Panc1 (cell line): ENCODE measurements at regions not wholly inside any gene's neighbourhood (a gene's known extent, or its start where the extent isn't known, plus 50 kb on each side); places are given as distances from the start of the nearest gene placed in this dataset.

Experiments
- CTCF ChIP-seq: fragments of 450-650 bp; IDR thresholded peaks from 2 replicates; pipeline ENCODE4 v1.5.1; 2017; ENCODE audit warnings: mild to moderate bottlenecking
- POLR2AphosphoS5 ChIP-seq: IDR thresholded peaks from 2 replicates; pipeline ENCODE4 v1.6.1; 2012; ENCODE audit warnings: mild to moderate bottlenecking, low read depth, low read length, moderate library complexity
- SIN3A ChIP-seq: IDR thresholded peaks from 2 replicates; pipeline ENCODE4 v1.6.1; 2012; ENCODE audit warnings: low read depth, mild to moderate bottlenecking, low read length, moderate library complexity, borderline replicate concordance; ENCODE audit not compliant: insufficient read depth
- TCF7L2 ChIP-seq: IDR thresholded peaks from 2 replicates; pipeline ENCODE4 v1.6.1; 2011; ENCODE audit warnings: mild to moderate bottlenecking, low read depth, low read length, inconsistent platforms

- TF ChIP-seq CTCF (no peak), SIN3A (no peak), TCF7L2 (no peak), POLR2AphosphoS5 (no peak)
Measured at GRCh38 chr15:31570591-31570990, 244.0 kb downstream of the KLF13 start.
